Midbrain (tissue), 1 donor: ENCODE measurements at regions not wholly inside any gene's neighbourhood (a gene's known extent, or its start where the extent isn't known, plus 50 kb on each side); places are given as distances from the start of the nearest gene placed in this dataset.
"Not testable (repeated sequence)": the region's sequence is repeated elsewhere in the genome, so short reads cannot be mapped to it uniquely, and the experiment has no call there.

Source experiments
- DNase-seq: peaks from one replicate; lab custom pipeline; 2025; lab: John Stamatoyannopoulos, UW

- no peak for DNase-seq
Measured at GRCh38 chr1:88466011-88466410, 218.1 kb upstream of the PKN2 start.

GRCh38 chr1:88466899-88467580 is 217.0 kb upstream of the PKN2 start:
- no peak for DNase-seq

GRCh38 chr1:88472298-88472697 is 211.8 kb upstream of the PKN2 start:
- no peak for DNase-seq

- no peak for DNase-seq
Measured at GRCh38 chr1:88472714-88473113, 211.4 kb upstream of the PKN2 start.

- DNase-seq = no peak
Measured at GRCh38 chr1:88474555-88475304, 209.3 kb upstream of the PKN2 start.

GRCh38 chr1:88484881-88485280 is 199.2 kb upstream of the PKN2 start:
- DNase-seq = no peak

GRCh38 chr1:88488237-88488636 is 195.8 kb upstream of the PKN2 start:
- DNase-seq = no peak

GRCh38 chr1:88490676-88491075 is 193.4 kb upstream of the PKN2 start:
- DNase-seq = no peak

GRCh38 chr1:88499671-88500070 is 184.4 kb upstream of the PKN2 start:
- no peak for DNase-seq

- DNase-seq = no peak
Measured at GRCh38 chr1:88502886-88503285, 181.2 kb upstream of the PKN2 start.

GRCh38 chr1:88503646-88504045 is 180.4 kb upstream of the PKN2 start:
- no peak for DNase-seq

- no peak for DNase-seq
Measured at GRCh38 chr1:88504601-88505000, 179.5 kb upstream of the PKN2 start.

GRCh38 chr1:88509379-88509778 is 174.7 kb upstream of the PKN2 start:
- no peak for DNase-seq

GRCh38 chr1:88514544-88515060 is 169.5 kb upstream of the PKN2 start:
- DNase-seq = no peak

GRCh38 chr1:88517499-88517898 is 166.6 kb upstream of the PKN2 start:
- DNase-seq = not testable (repeated sequence)

- peak; percentile 28 for DNase-seq
Measured at GRCh38 chr1:88519156-88519555, 164.9 kb upstream of the PKN2 start.

- no peak for DNase-seq
Measured at GRCh38 chr1:88523854-88524528, 160.1 kb upstream of the PKN2 start.

- no peak for DNase-seq
Measured at GRCh38 chr1:88526456-88526855, 157.6 kb upstream of the PKN2 start.

- DNase-seq = no peak
Measured at GRCh38 chr1:88528792-88529191, 155.3 kb upstream of the PKN2 start.

GRCh38 chr1:88529581-88529980 is 154.5 kb upstream of the PKN2 start:
- DNase-seq = no peak

- DNase-seq = no peak
Measured at GRCh38 chr1:88530246-88530645, 153.8 kb upstream of the PKN2 start.

- no peak for DNase-seq
Measured at GRCh38 chr1:88537787-88538186, 146.3 kb upstream of the PKN2 start.
